Activated naive CD4-positive, alpha-beta T cell treated with anti-CD3 and anti-CD28 coated beads, Interleukin-2, amount 10 ng/mL, durations not matched to agents 7 days and 5 days (primary cell): ENCODE measurements at regions not wholly inside any gene's neighbourhood (a gene's known extent, or its start where the extent isn't known, plus 50 kb on each side); places are given as distances from the start of the nearest gene placed in this dataset.

Experiments
- CTCF ChIA-PET: fragments of 350-600 bp; sonication (Branson Sonifier 250); formaldehyde crosslinking; loops from one replicate; lab custom pipeline; 2021; ENCODE audit warnings: antibody characterized with exemption; lab: Charles Lee
- DNase-seq: peaks from one replicate; pipeline ENCODE4 v3.0.0-alpha.2; 2020
- H3K27ac Mint-ChIP-seq: one replicate; pipeline ENCODE4 v1.8.0; 2021; ENCODE audit warnings: mild to moderate bottlenecking, moderate library complexity, mixed read lengths
- H3K27me3 Mint-ChIP-seq: one replicate; pipeline ENCODE4 v1.8.0; 2021; ENCODE audit warnings: mild to moderate bottlenecking, mixed read lengths
- H3K36me3 Mint-ChIP-seq: one replicate; pipeline ENCODE4 v1.8.0; 2021; ENCODE audit warnings: mixed read lengths
- H3K4me1 Mint-ChIP-seq: one replicate; pipeline ENCODE4 v1.8.0; 2021; ENCODE audit warnings: mixed read lengths
- H3K4me3 Mint-ChIP-seq: one replicate; pipeline ENCODE4 v1.8.0; 2021; ENCODE audit warnings: mild to moderate bottlenecking, moderate library complexity, mixed read lengths
- H3K9me3 Mint-ChIP-seq: one replicate; pipeline ENCODE4 v1.8.0; 2021; ENCODE audit warnings: mixed read lengths

DNA sequence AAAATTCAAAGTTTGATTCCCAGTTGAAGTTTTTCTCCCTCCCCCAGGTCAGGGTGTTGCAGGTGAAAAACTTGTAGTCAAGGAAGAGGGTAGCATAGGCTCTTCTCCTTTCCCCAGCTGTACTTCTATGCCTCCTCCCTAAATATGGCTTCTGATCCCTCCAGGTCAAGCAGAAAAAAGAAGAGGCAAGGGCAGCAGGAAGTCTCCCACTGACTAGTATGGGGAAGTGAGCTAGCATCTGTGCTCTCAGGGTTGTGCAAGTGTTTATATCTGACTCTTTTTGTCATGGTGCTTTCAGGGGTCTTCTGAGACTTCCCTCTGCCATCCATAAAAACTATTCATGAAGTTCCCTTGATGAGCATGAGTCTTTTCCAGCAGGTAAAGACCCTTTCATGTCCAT, 76.0 kb downstream of the ATPSCKMT start:
- CTCF ChIA-PET = no interaction called here
- Mint-ChIP-seq H3K4me1 (no peaks in the 10 kb centered on the region), H3K27me3 (no peaks in the 10 kb centered on the region), H3K4me3 (no peak overlapping the region), H3K27ac (no peak overlapping the region), H3K9me3 (peaks cover 2% of the 10 kb centered on the region), H3K36me3 (no peaks in the 10 kb centered on the region)
- DNase-seq = no peak

DNA sequence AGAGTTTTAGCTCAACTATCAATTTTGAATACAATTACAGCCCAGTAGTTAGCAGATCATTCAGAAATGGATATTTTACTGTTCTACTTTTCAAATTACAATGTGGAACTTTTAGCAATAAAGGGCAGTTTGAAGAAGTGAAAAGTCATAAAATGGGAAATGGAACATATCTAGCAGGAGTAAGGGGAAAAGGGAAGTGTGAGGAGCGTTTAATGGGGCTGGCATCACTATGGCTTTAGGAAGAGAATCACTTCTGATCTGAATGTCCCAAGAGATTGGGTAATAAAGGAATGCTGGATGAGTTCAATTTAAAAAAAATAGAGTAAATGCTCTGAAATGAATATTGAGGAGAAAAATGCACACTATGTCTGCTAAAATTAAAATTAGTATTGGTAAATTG, 77.4 kb downstream of the ATPSCKMT start:
- DNase-seq = no peak
- Mint-ChIP-seq H3K4me1 (no peaks in the 10 kb centered on the region), H3K27me3 (no peaks in the 10 kb centered on the region), H3K36me3 (no peaks in the 10 kb centered on the region), H3K9me3 (peaks cover 2% of the 10 kb centered on the region), H3K27ac (no peak overlapping the region), H3K4me3 (no peak overlapping the region)
- CTCF ChIA-PET = no interaction called here

- no peaks in the 10 kb centered on the region for H3K4me1 Mint-ChIP-seq
- no peak for DNase-seq
- CTCF ChIA-PET = no interaction called here
- no peak overlapping the region for H3K4me3 Mint-ChIP-seq
- H3K9me3 Mint-ChIP-seq = peaks cover 6% of the 10 kb centered on the region
- H3K27me3 Mint-ChIP-seq = no peaks in the 10 kb centered on the region
- no peak overlapping the region for H3K27ac Mint-ChIP-seq
- no peaks in the 10 kb centered on the region for H3K36me3 Mint-ChIP-seq
Measured at GRCh38 chr5:10169359-10169758, 80.3 kb downstream of the ATPSCKMT start.

- Mint-ChIP-seq H3K27me3 (no peaks in the 10 kb centered on the region), H3K4me3 (no peak overlapping the region), H3K27ac (no peak overlapping the region), H3K36me3 (no peaks in the 10 kb centered on the region), H3K4me1 (no peaks in the 10 kb centered on the region), H3K9me3 (peaks cover 6% of the 10 kb centered on the region)
- CTCF ChIA-PET = no interaction called here
- no peak for DNase-seq
Measured at GRCh38 chr5:10168254-10168653, 81.4 kb downstream of the ATPSCKMT start.

- no peaks in the 10 kb centered on the region for H3K36me3 Mint-ChIP-seq
- CTCF ChIA-PET = no interaction called here
- no peak overlapping the region for H3K4me3 Mint-ChIP-seq
- no peaks in the 10 kb centered on the region for H3K4me1 Mint-ChIP-seq
- no peaks in the 10 kb centered on the region for H3K27me3 Mint-ChIP-seq
- DNase-seq = no peak
- no peak overlapping the region for H3K27ac Mint-ChIP-seq
- peaks cover 6% of the 10 kb centered on the region for H3K9me3 Mint-ChIP-seq
Measured at GRCh38 chr5:10167806-10168205, 81.9 kb downstream of the ATPSCKMT start.

GRCh38 chr5:10166392-10166791, 83.3 kb downstream of the ATPSCKMT start:
- Mint-ChIP-seq H3K27ac (no peak overlapping the region), H3K27me3 (no peaks in the 10 kb centered on the region), H3K9me3 (peaks cover 4% of the 10 kb centered on the region), H3K36me3 (no peaks in the 10 kb centered on the region), H3K4me3 (no peak overlapping the region), H3K4me1 (no peaks in the 10 kb centered on the region)
- DNase-seq = no peak
- CTCF ChIA-PET = no interaction called here

GRCh38 chr5:10162468-10162867, 87.2 kb downstream of the ATPSCKMT start:
- no peak overlapping the region for H3K27ac Mint-ChIP-seq
- H3K9me3 Mint-ChIP-seq = peaks cover 4% of the 10 kb centered on the region
- DNase-seq = no peak
- no peaks in the 10 kb centered on the region for H3K27me3 Mint-ChIP-seq
- no peak overlapping the region for H3K4me3 Mint-ChIP-seq
- no peaks in the 10 kb centered on the region for H3K36me3 Mint-ChIP-seq
- CTCF ChIA-PET = no interaction called here
- H3K4me1 Mint-ChIP-seq = no peaks in the 10 kb centered on the region

DNA sequence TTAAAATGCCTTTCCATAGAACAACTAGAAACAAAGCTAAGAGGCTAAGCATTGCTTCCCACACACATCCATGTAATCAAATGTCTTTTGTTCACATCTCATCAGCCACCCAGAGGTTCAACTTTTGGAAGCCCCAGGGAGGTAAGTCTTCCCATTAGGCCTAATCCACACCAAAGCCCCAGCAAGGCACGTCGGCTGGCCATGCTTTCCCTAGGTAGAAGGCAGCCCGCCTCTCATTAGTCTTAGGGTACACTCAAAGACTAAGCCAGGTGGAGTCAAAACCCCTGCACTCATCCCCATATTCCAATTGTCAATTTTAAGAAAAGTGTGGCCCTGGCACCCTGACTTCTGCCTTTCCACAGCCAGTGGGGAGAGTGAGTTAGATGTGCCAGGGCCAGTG, 87.9 kb downstream of the ATPSCKMT start:
- Mint-ChIP-seq H3K27me3 (no peaks in the 10 kb centered on the region), H3K27ac (no peak overlapping the region), H3K36me3 (no peaks in the 10 kb centered on the region), H3K4me1 (no peaks in the 10 kb centered on the region), H3K4me3 (no peak overlapping the region), H3K9me3 (peaks cover 4% of the 10 kb centered on the region)
- no peak for DNase-seq
- CTCF ChIA-PET = no interaction called here

- Mint-ChIP-seq H3K4me3 (no peak overlapping the region), H3K4me1 (no peaks in the 10 kb centered on the region), H3K36me3 (no peaks in the 10 kb centered on the region), H3K27me3 (no peaks in the 10 kb centered on the region), H3K9me3 (no peaks in the 10 kb centered on the region), H3K27ac (no peak overlapping the region)
- CTCF ChIA-PET = no interaction called here
- no peak for DNase-seq
Measured at GRCh38 chr5:10160241-10160640, 89.4 kb downstream of the ATPSCKMT start.

- H3K27me3 Mint-ChIP-seq = no peaks in the 10 kb centered on the region
- H3K9me3 Mint-ChIP-seq = no peaks in the 10 kb centered on the region
- no peak overlapping the region for H3K4me3 Mint-ChIP-seq
- H3K27ac Mint-ChIP-seq = no peak overlapping the region
- no peaks in the 10 kb centered on the region for H3K36me3 Mint-ChIP-seq
- CTCF ChIA-PET = no interaction called here
- no peak for DNase-seq
- H3K4me1 Mint-ChIP-seq = no peaks in the 10 kb centered on the region
Measured at GRCh38 chr5:10158886-10159285, 90.8 kb downstream of the ATPSCKMT start.

GRCh38 chr5:10157085-10157669, 92.5 kb downstream of the ATPSCKMT start:
- Mint-ChIP-seq H3K36me3 (no peaks in the 10 kb centered on the region), H3K27me3 (no peaks in the 10 kb centered on the region), H3K4me1 (no peaks in the 10 kb centered on the region), H3K9me3 (no peaks in the 10 kb centered on the region), H3K27ac (no peak overlapping the region), H3K4me3 (no peak overlapping the region)
- CTCF ChIA-PET = no interaction called here
- DNase-seq = no peak

GRCh38 chr5:10155897-10156667, 93.6 kb downstream of the ATPSCKMT start:
- DNase-seq = no peak
- Mint-ChIP-seq H3K27ac (no peak overlapping the region), H3K27me3 (no peaks in the 10 kb centered on the region), H3K4me3 (no peak overlapping the region), H3K9me3 (no peaks in the 10 kb centered on the region), H3K36me3 (no peaks in the 10 kb centered on the region), H3K4me1 (no peaks in the 10 kb centered on the region)
- CTCF ChIA-PET = no interaction called here

DNA sequence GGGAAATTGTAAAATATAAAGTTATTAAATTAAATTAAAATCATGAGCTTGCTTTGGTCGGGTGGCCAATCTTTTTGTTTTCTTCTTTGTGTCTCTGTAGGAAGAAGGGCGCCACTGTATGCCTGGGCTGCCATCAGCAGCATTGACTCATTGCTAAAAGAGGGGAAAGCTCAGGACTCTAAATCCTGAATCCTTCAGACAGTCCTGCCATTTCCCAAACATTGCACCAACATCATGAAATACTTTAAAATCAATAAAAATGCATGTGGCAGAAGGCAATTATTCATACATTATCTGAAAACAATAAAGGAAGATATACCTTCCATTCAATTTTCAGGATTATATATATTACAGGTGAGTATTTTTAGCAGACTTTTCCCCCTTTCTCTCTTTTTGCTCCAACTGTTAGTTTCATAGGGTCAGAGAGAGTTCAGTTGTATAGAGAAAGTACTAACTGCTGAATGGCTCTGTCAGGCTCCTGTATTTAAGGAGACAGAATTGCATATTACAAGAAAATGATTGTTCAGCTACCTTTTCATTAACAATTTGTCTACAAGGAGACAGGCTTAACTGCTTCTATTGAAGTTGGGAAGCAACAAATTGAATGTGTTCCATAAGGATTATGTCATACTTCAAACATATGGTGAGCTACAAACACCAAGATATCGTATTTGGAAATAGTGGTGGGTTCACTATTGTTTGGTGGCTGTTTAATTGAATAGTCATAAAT, 95.7 kb downstream of the ATPSCKMT start:
- no peaks in the 10 kb centered on the region for H3K9me3 Mint-ChIP-seq
- H3K36me3 Mint-ChIP-seq = no peaks in the 10 kb centered on the region
- H3K4me3 Mint-ChIP-seq = no peak overlapping the region

DNA sequence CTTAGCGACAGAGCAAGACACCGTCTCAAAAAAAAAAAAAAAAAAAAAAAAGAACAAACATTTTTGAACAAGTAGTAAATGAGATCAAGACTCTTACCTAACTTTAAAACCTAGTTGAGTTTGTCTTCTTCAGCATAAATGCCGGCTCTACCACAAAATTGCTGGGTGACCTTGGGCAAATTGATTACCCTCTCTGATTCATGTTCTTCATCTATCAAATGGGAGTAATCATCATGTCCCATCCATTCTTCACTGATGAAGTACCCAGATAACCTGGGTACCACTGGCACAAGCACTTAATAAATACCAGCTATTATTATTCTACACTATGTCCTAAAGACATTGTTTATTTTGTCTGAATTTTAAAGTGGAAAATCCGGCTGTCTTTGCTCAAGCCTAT, 96.3 kb downstream of the ATPSCKMT start:
- no peak overlapping the region for H3K4me3 Mint-ChIP-seq
- CTCF ChIA-PET = no interaction called here

More for the DNA sequence above, 95.7 kb downstream of the ATPSCKMT start:
- CTCF ChIA-PET = no interaction called here
- Mint-ChIP-seq H3K4me1 (no peaks in the 10 kb centered on the region), H3K27me3 (peaks cover 4% of the 10 kb centered on the region), H3K27ac (no peak overlapping the region)
- DNase-seq = no peak

DNA sequence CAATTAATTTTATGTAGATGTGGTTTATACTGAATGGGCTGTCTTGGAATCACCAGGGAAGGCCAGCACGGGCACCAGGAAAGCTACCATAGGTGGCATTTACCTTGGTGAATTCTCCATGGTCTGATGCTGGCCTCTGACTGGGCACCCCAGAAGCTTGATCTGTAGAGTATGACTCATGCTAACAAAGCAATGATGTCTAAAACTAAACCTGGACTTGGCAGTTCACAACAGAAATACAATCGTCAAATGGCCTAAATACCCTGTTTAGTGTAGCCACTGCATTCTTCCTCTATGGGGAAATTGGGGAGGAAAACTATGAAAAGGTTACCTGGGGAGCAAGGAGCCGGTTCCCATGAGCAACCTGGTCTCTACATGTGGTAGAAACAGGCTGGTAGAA, 98.0 kb downstream of the ATPSCKMT start:
- no peak overlapping the region for H3K27ac Mint-ChIP-seq
- no peaks in the 10 kb centered on the region for H3K4me1 Mint-ChIP-seq
- no peak for DNase-seq
- no peaks in the 10 kb centered on the region for H3K36me3 Mint-ChIP-seq
- CTCF ChIA-PET = no interaction called here
- no peak overlapping the region for H3K4me3 Mint-ChIP-seq
- peaks cover 4% of the 10 kb centered on the region for H3K27me3 Mint-ChIP-seq
- no peaks in the 10 kb centered on the region for H3K9me3 Mint-ChIP-seq

More for the DNA sequence above, 96.3 kb downstream of the ATPSCKMT start:
- Mint-ChIP-seq H3K36me3 (no peaks in the 10 kb centered on the region), H3K4me1 (no peaks in the 10 kb centered on the region), H3K9me3 (no peaks in the 10 kb centered on the region), H3K27ac (no peak overlapping the region), H3K27me3 (peaks cover 4% of the 10 kb centered on the region)
- DNase-seq = no peak
